ENCODE measurements at regions not wholly inside any gene's neighbourhood (a gene's known extent, or its start where the extent isn't known, plus 50 kb on each side); places are given as distances from the start of the nearest gene placed in this dataset.
"Not testable (repeated sequence)": the region's sequence is repeated elsewhere in the genome, so short reads cannot be mapped to it uniquely, and the experiment has no call there.

DNA sequence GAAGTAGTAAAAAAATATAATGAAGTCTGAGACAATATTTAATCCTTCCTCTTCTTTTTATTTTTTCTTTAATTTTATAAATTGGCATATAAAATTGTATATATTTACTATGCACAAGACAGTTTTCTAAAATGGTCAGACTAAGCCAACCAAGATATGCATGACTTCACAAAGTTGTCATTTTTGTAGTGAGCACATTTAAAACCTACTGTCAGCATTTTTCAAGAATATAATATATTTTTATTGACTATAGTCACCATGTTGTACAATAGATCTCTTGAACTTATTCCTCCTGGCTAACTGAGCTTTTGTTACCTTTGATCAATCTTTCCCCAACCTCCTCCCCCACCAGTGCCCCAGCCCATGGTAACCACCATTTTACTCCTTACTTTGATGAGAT lies 129.2 kb downstream of the ATP6V1G3 start:
- Histone ChIP-seq H3K4me3 (ENCODE audit: control insufficient read depth in 2 of 3, extremely low read depth in 1 of 3, insufficient read depth in 2 of 3, low read depth in 1 of 3, low read length in 3 of 3) (no peak overlapping the region), H3K27me3 (ENCODE audit: control insufficient read depth, extremely low read depth, insufficient read depth, low read length) (no peaks in the 10 kb centered on the region), H3K4me1 (ENCODE audit: control insufficient read depth, extremely low read depth, insufficient read depth, low read length) (no peaks in the 10 kb centered on the region), H3K79me2 (ENCODE audit: control insufficient read depth, insufficient read depth, low read length) (no peaks in the 10 kb centered on the region), H2AFZ (ENCODE audit: control insufficient read depth, low read length) (no peak overlapping the region), H4K20me1 (ENCODE audit: control insufficient read depth, extremely low read depth, insufficient read depth, low read length) (no peaks in the 10 kb centered on the region), H3K9ac (ENCODE audit: control insufficient read depth, extremely low read depth, insufficient read depth, low read length) (no peak overlapping the region), H3K36me3 (ENCODE audit: control insufficient read depth in 2 of 2, extremely low read depth in 1 of 2, insufficient read depth in 2 of 2, low read length in 2 of 2) (no peaks in the 10 kb centered on the region), H3K27ac (ENCODE audit: control insufficient read depth, insufficient read depth, low read length) (no peak overlapping the region), H3K9me3 (ENCODE audit: control insufficient read depth, low read depth, low read length) (no peaks in the 10 kb centered on the region), H3K4me2 (ENCODE audit: control insufficient read depth, extremely low read depth, insufficient read depth, low read depth, low read length) (no peak overlapping the region), H3K9me1 (ENCODE audit: control insufficient read depth, extremely low read depth, insufficient read depth, low read length) (no peaks in the 10 kb centered on the region)
- dilution Hi-C loops (cut with MboI; ENCODE audit: extremely low pct_ligation_motif_present, low sequenced_read_pairs): no loop called here
- no peak for DNase-seq (ENCODE audit: low read depth, low spot score)
- TF ChIP-seq EZH2 (IDR thresholded peaks at IDR 0.05; ENCODE audit: low read length) (no peak), CTCF (optimal IDR thresholded peaks at IDR 0.05 in 1 of 3, IDR thresholded peaks at IDR 0.05 in 1 of 3, conservative IDR thresholded peaks at IDR 0.05 in 1 of 3; ENCODE audit: extremely low read depth in 1 of 3, insufficient read depth in 2 of 3, low read length in 3 of 3) (no peak)
- FAIRE-seq: no peak

DNA sequence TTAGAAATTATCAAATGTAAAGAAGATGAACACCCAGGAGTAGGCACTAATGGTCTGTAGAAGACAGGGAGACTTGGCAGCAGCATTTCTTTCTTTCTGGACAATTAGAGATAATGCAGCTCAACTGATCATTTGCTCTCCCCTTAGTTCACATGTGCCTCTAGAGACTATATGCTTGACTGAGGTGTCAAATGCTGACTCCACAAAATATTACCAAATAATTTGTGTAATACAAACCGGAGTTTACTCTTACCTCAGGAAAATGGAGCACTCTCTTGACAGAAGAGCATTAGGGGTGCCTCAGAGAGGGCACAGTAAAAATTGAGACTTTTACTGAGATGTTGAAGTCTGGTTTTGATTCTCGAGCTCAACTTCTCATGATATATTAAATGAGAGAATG lies 131.8 kb downstream of the ATP6V1G3 start:
- FAIRE-seq: no peak
- dilution Hi-C loops (cut with MboI; ENCODE audit: extremely low pct_ligation_motif_present, low sequenced_read_pairs): no loop called here

GRCh38 chr1:198404632-198405031 lies 135.8 kb downstream of the ATP6V1G3 start:
- H3K4me2 ChIP-seq (ENCODE audit: control insufficient read depth, extremely low read depth, insufficient read depth, low read depth, low read length); H3K9me3 ChIP-seq (ENCODE audit: control insufficient read depth, low read depth, low read length); H3K9me1 ChIP-seq (ENCODE audit: control insufficient read depth, extremely low read depth, insufficient read depth, low read length); FAIRE-seq; DNase-seq (ENCODE audit: low read depth, low spot score); H3K36me3 ChIP-seq (ENCODE audit: control insufficient read depth in 2 of 2, extremely low read depth in 1 of 2, insufficient read depth in 2 of 2, low read length in 2 of 2); H3K9ac ChIP-seq (ENCODE audit: control insufficient read depth, extremely low read depth, insufficient read depth, low read length); H3K4me1 ChIP-seq (ENCODE audit: control insufficient read depth, extremely low read depth, insufficient read depth, low read length); H3K79me2 ChIP-seq (ENCODE audit: control insufficient read depth, insufficient read depth, low read length); H2AFZ ChIP-seq (ENCODE audit: control insufficient read depth, low read length); dilution Hi-C loops (cut with MboI; ENCODE audit: extremely low pct_ligation_motif_present, low sequenced_read_pairs); H3K27me3 ChIP-seq (ENCODE audit: control insufficient read depth, extremely low read depth, insufficient read depth, low read length); H3K27ac ChIP-seq (ENCODE audit: control insufficient read depth, insufficient read depth, low read length); H3K4me3 ChIP-seq (ENCODE audit: control insufficient read depth in 2 of 3, extremely low read depth in 1 of 3, insufficient read depth in 2 of 3, low read depth in 1 of 3, low read length in 3 of 3); H4K20me1 ChIP-seq (ENCODE audit: control insufficient read depth, extremely low read depth, insufficient read depth, low read length): not testable (repeated sequence)

More for the DNA sequence above, 131.8 kb downstream of the ATP6V1G3 start:
- H3K4me2 ChIP-seq (ENCODE audit: control insufficient read depth, extremely low read depth, insufficient read depth, low read depth, low read length): no peak overlapping the region
- H3K27ac ChIP-seq (ENCODE audit: control insufficient read depth, insufficient read depth, low read length): no peak overlapping the region
- H3K4me1 ChIP-seq (ENCODE audit: control insufficient read depth, extremely low read depth, insufficient read depth, low read length): no peaks in the 10 kb centered on the region
- H3K27me3 ChIP-seq (ENCODE audit: control insufficient read depth, extremely low read depth, insufficient read depth, low read length): no peaks in the 10 kb centered on the region
- H3K79me2 ChIP-seq (ENCODE audit: control insufficient read depth, insufficient read depth, low read length): no peaks in the 10 kb centered on the region
- DNase-seq (ENCODE audit: low read depth, low spot score): no peak
- no peak overlapping the region for H2AFZ ChIP-seq (ENCODE audit: control insufficient read depth, low read length)
- no peaks in the 10 kb centered on the region for H4K20me1 ChIP-seq (ENCODE audit: control insufficient read depth, extremely low read depth, insufficient read depth, low read length)
- H3K36me3 ChIP-seq (ENCODE audit: control insufficient read depth in 2 of 2, extremely low read depth in 1 of 2, insufficient read depth in 2 of 2, low read length in 2 of 2): no peaks in the 10 kb centered on the region
- no peaks in the 10 kb centered on the region for H3K9me1 ChIP-seq (ENCODE audit: control insufficient read depth, extremely low read depth, insufficient read depth, low read length)
- TF ChIP-seq EZH2 (IDR thresholded peaks at IDR 0.05; ENCODE audit: low read length) (no peak), CTCF (optimal IDR thresholded peaks at IDR 0.05 in 1 of 3, IDR thresholded peaks at IDR 0.05 in 1 of 3, conservative IDR thresholded peaks at IDR 0.05 in 1 of 3; ENCODE audit: extremely low read depth in 1 of 3, insufficient read depth in 2 of 3, low read length in 3 of 3) (no peak)
- H3K9ac ChIP-seq (ENCODE audit: control insufficient read depth, extremely low read depth, insufficient read depth, low read length): no peak overlapping the region
- H3K9me3 ChIP-seq (ENCODE audit: control insufficient read depth, low read depth, low read length): no peaks in the 10 kb centered on the region
- no peak overlapping the region for H3K4me3 ChIP-seq (ENCODE audit: control insufficient read depth in 2 of 3, extremely low read depth in 1 of 3, insufficient read depth in 2 of 3, low read depth in 1 of 3, low read length in 3 of 3)
